Dedifferentiated amniotic fluid mesenchymal stem cell (primary cell): ENCODE measurements at regions not wholly inside any gene's neighbourhood (a gene's known extent, or its start where the extent isn't known, plus 50 kb on each side); places are given as distances from the start of the nearest gene placed in this dataset.

Experiments
- DNase-seq: peaks from one replicate; pipeline ENCODE4 v3.0.0-alpha.2; 2016; ENCODE audit errors: extremely low spot score

- DNase-seq, result peak; percentile 43
Measured at GRCh38 chr6:30396833-30397479, 52.0 kb downstream of the RPP21 start.

DNA sequence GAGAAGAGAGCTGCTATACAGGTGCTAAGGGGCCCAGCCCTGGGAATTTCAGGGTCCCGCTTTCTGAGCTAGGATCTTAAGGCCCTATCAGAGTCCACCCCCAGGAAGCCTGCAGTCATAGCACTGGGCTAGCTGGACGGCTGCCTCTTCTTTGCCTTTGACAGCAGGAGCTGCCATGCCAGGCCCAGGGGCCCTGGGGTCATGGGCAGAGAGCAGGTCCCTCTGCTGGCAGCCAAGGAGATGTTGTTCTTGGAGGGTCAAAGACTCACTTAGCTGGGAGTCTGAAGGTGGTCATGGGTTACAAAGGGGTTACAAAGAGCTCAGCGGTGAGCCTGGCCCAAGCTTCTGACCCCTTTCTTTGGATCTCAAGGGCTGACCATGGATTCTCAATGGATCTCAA, 52.7 kb downstream of the RPP21 start:
- DNase-seq, result no peak

- DNase-seq, result no peak
Measured at GRCh38 chr6:30399390-30400058, 54.6 kb downstream of the RPP21 start.

DNA sequence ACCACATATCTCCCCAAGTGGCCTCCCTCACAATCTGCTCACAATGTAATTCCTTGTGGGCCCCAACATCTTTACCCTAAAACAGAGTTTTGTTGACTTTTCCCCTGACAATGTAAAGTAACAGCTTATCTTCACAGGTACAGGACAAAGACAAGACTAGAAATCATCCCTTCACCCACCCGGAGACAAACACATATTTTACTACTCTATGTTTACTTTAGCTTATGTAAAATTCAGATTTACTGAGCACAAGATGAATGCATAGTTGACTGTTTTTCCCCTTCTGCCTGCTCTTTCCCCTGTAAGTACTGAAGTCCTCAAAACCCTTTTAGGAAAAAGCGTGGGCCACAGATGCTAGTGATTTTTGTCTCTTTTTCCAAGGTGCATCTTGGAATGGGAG, 61.0 kb downstream of the RPP21 start:
- no peak for DNase-seq

DNA sequence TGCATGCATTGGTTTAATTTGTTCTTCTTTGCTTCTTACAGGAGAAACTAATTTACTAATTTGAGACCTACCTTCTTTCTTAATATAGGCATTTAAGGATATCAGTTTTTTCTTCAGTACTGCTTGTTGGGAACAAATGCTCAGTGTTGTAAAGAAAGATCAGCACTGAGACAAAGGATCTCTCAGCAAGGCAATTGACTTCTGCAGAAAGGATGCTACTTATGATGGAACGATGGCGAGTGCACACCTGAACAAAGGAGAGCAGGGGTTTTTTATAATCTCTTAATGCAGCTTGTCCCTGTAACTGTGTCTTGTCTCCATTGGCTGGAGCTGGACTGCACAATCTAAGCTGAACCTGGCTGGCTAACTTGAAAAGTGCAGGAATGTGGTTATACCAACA, 64.2 kb downstream of the RPP21 start:
- DNase-seq, result no peak

GRCh38 chr6:30411515-30412207, 66.7 kb downstream of the RPP21 start:
- no peak for DNase-seq

DNA sequence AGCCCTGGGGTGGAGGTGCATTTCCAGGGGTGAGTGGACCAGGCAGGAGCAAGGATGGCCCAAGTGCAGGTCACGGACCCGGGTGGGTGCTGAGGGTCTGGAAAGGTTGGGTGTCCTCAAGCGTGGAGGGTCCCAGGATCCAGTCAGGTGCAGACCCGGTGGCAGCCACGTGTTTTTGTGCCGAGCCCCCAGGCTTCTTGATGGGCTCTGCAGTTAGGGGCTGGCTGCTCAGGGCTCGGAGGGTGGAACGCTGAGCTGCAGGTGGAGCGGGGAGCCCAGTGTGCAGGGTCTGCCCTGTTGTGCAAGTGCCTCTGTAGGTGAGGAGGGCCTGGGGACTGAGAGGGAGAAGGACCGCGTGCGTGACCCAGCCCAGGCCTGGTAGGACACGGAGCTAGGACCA, 70.9 kb upstream of the HLA-E start:
- no peak for DNase-seq

DNA sequence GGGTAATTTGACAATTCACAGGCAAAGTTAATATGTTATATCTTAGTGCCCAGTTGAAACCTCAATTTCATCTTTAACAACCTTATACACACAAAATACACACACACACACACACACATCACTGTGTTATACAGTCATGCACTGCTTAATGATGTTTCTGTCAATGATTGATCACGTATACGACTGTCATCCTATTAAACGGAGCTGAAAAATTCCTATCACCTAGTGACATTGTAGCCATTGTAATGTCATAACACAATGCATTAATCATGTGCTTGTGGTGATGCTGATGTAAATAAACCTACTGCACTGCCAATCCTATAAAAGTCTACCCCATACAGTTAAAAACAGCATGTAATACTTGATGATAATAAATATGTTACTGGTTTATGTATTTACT, 64.8 kb upstream of the HLA-E start:
- DNase-seq, result no peak
